ENCODE measurements at regions not wholly inside any gene's neighbourhood (a gene's known extent, or its start where the extent isn't known, plus 50 kb on each side); places are given as distances from the start of the nearest gene placed in this dataset.

DNA sequence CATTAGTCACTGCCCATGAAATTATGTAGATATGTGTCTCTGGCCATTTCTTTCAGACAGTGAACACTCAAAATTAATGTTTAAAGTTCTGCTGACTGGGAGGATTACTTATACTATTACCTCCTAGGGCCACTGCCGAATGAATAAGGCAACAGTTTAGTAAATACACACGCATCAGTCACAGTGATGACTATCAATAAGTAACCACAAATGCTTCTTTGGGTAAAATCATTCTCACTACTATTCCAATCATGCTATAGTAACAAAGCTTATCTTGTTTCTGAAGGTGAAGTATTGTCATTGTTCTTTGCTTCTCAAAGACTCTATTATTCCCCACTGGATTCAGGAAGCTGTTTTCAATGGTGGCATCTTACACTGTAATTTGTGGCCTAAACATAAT is 478.8 kb downstream of the EPHA3 start:
- no peak overlapping the region for H3K18ac ChIP-seq (ENCODE audit: extremely low read depth, low read length)
- no peak overlapping the region for H2AFZ ChIP-seq (ENCODE audit: low read length)
- no peak overlapping the region for H2BK5ac ChIP-seq (ENCODE audit: low read depth, low read length)
- no peak overlapping the region for H2BK15ac ChIP-seq (ENCODE audit: low read length)
- no peak overlapping the region for H3K9ac ChIP-seq (replicated peaks in 1 of 4; ENCODE audit: extremely low read depth in 1 of 4, low read depth in 3 of 4, low read length in 3 of 4)
- H3K36me3 ChIP-seq (ENCODE audit: control insufficient read depth in 2 of 4, insufficient read depth in 4 of 4, low read length in 3 of 4) = no peaks in the 10 kb centered on the region
- no peaks in the 10 kb centered on the region for H3K79me2 ChIP-seq (ENCODE audit: control insufficient read depth in 1 of 2, insufficient read depth in 2 of 2, low read length in 2 of 2)
- H3K9me3 ChIP-seq (ENCODE audit: insufficient read depth in 2 of 2, low read depth in 1 of 2, low read length in 1 of 2) = no peaks in the 10 kb centered on the region
- no peaks in the 10 kb centered on the region for H3K4me1 ChIP-seq (replicated peaks in 1 of 4; ENCODE audit: control insufficient read depth in 3 of 4, insufficient read depth in 4 of 4, low read length in 3 of 4)
- no peak overlapping the region for H3K4ac ChIP-seq (replicated peaks; ENCODE audit: insufficient read length, low read depth, low read length)
- no peak overlapping the region for H2AK5ac ChIP-seq (ENCODE audit: low read depth, low read length)
- no peak overlapping the region for H2BK20ac ChIP-seq (ENCODE audit: low read length)
- H3K23ac ChIP-seq (ENCODE audit: insufficient read length) = no peak overlapping the region
- H3K4me3 ChIP-seq (ENCODE audit: extremely low read depth in 1 of 4, insufficient read depth in 2 of 4, low read depth in 3 of 4, low read length in 4 of 4) = no peak overlapping the region
- H4K91ac ChIP-seq (replicated peaks; ENCODE audit: insufficient read length, low read length) = no peak overlapping the region
- ChIA-PET POLR2A (ENCODE audit: partially characterized antibody) (interaction anchor here (0.6 kb wide), 1 partner anchor 159 kb away, joined by 3 read pairs; no protein-coding TSS in a partner anchor), CTCF (ENCODE audit: partially characterized antibody) (interaction anchor here (0.6 to 1.1 kb wide), 3 partner anchors 24 to 41 kb away, joined by 3 to 5 read pairs (median 3); no protein-coding TSS in a partner anchor)
- H3K27ac ChIP-seq (ENCODE audit: low read depth, low read length) = no peak overlapping the region
- no peak for FAIRE-seq
- H3K27me3 ChIP-seq (replicated peaks in 1 of 4; ENCODE audit: control insufficient read depth in 3 of 4, extremely low read depth in 1 of 4, insufficient read depth in 3 of 4, low read length in 3 of 4) = no peaks in the 10 kb centered on the region
- H3K79me1 ChIP-seq (ENCODE audit: low read depth, low read length) = no peaks in the 10 kb centered on the region
- H4K20me1 ChIP-seq (replicated peaks in 1 of 2; ENCODE audit: control insufficient read depth in 1 of 2, insufficient read depth in 2 of 2, low read length in 2 of 2) = no peaks in the 10 kb centered on the region
- no peak overlapping the region for H3K56ac ChIP-seq (replicated peaks; ENCODE audit: insufficient read length, low read depth, low read length)
- TF ChIP-seq, protein P1, sequence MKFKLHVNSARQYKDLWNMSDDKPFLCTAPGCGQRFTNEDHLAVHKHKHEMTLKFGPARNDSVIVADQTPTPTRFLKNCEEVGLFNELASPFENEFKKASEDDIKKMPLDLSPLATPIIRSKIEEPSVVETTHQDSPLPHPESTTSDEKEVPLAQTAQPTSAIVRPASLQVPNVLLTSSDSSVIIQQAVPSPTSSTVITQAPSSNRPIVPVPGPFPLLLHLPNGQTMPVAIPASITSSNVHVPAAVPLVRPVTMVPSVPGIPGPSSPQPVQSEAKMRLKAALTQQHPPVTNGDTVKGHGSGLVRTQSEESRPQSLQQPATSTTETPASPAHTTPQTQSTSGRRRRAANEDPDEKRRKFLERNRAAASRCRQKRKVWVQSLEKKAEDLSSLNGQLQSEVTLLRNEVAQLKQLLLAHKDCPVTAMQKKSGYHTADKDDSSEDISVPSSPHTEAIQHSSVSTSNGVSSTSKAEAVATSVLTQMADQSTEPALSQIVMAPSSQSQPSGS (IDR thresholded peaks at IDR 0.05; ENCODE audit: low read length) = no peak
- no peak for TF ChIP-seq SP2 (IDR thresholded peaks at IDR 0.05; ENCODE audit: low read length)
- no peak for TF ChIP-seq ZNF274 (IDR thresholded peaks at IDR 0.05; ENCODE audit: borderline replicate concordance, extremely low read depth, low read length)
- no peak for TF ChIP-seq GTF2F1 (IDR thresholded peaks at IDR 0.05; ENCODE audit: borderline replicate concordance, low read depth, low read length)
- no peak for TF ChIP-seq CEBPB (IDR thresholded peaks at IDR 0.05; ENCODE audit: low read depth, low read length)
- TF ChIP-seq ASH2L (IDR thresholded peaks at IDR 0.05; ENCODE audit: low read length) = no peak
- TF ChIP-seq CBX5 (IDR thresholded peaks at IDR 0.05; ENCODE audit: low read depth, low read length) = no peak
- no peak for TF ChIP-seq SP4 (IDR thresholded peaks at IDR 0.05; ENCODE audit: low read length)
- TF ChIP-seq PHF8 (conservative IDR thresholded peaks at IDR 0.05; ENCODE audit: low read depth, low read length) = no peak
- no peak for TF ChIP-seq SRF (IDR thresholded peaks at IDR 0.05; ENCODE audit: low read depth, low read length)
- TF ChIP-seq SIRT6 (IDR thresholded peaks at IDR 0.05; ENCODE audit: low read length) = no peak
- no peak for TF ChIP-seq POU5F1 (IDR thresholded peaks at IDR 0.05; ENCODE audit: low read depth, low read length)
- no peak for TF ChIP-seq HDAC2 (IDR thresholded peaks at IDR 0.05; ENCODE audit: borderline replicate concordance in 1 of 2, low read depth in 2 of 2, low read length in 2 of 2)
- TF ChIP-seq KDM4A (IDR thresholded peaks at IDR 0.05; ENCODE audit: low read depth, low read length, severe bottlenecking) = no peak
- no peak overlapping the region for H4K8ac ChIP-seq (ENCODE audit: extremely low read depth, insufficient read depth, low read length)
- H3K4me2 ChIP-seq (ENCODE audit: insufficient read depth in 1 of 2, low read depth in 2 of 2, low read length in 2 of 2) = no peak overlapping the region
- WGBS, 2 experiments (ENCODE audit: extremely low coverage in 1 of 2, insufficient coverage in 1 of 2, insufficient read length in 1 of 2, insufficient replicate concordance in 2 of 2, low coverage in 1 of 2, low lambda C conversion rate in 2 of 2, missing lambda C conversion rate in 1 of 2) = 91% methylated on average over 2 of the region's 2 CpGs; no CpG with 5 or more reads in 1 of the 2 experiments
- H2BK120ac ChIP-seq (replicated peaks; ENCODE audit: low read depth, low read length) = no peak overlapping the region
- H3K14ac ChIP-seq (ENCODE audit: insufficient read length) = no peak overlapping the region
- no peak for DNase-seq (ENCODE audit: low read depth in 1 of 2, low spot score in 2 of 2)
- no peaks in the 10 kb centered on the region for H3K23me2 ChIP-seq (ENCODE audit: low read depth, low read length)
- H4K5ac ChIP-seq (ENCODE audit: insufficient read length, low read depth, low read length) = no peak overlapping the region
- H2BK12ac ChIP-seq (ENCODE audit: low read depth, low read length) = no peak overlapping the region

Data from H1 (cell line).